ENCODE measurements at regions not wholly inside any gene's neighbourhood (a gene's known extent, or its start where the extent isn't known, plus 50 kb on each side); places are given as distances from the start of the nearest gene placed in this dataset.

GRCh38 chr3:103181160-103181559 lies 746.3 kb downstream of the ZPLD1 start:
- H3K4me3 ChIP-seq (ENCODE audit: low read depth, low read length): no peak overlapping the region
- no peak for DNase-seq (ENCODE audit: low read depth)
- no peak for TF ChIP-seq CTCF (conservative IDR thresholded peaks at IDR 0.05; ENCODE audit: low read depth, low read length)

GRCh38 chr3:103184772-103185171 lies 750.0 kb downstream of the ZPLD1 start:
- no peak for TF ChIP-seq CTCF (conservative IDR thresholded peaks at IDR 0.05; ENCODE audit: low read depth, low read length)
- H3K4me3 ChIP-seq (ENCODE audit: low read depth, low read length): no peak overlapping the region
- DNase-seq (ENCODE audit: low read depth): no peak

GRCh38 chr3:103189941-103190340 lies 755.1 kb downstream of the ZPLD1 start:
- no peak for TF ChIP-seq CTCF (conservative IDR thresholded peaks at IDR 0.05; ENCODE audit: low read depth, low read length)
- no peak overlapping the region for H3K4me3 ChIP-seq (ENCODE audit: low read depth, low read length)
- no peak for DNase-seq (ENCODE audit: low read depth)

- TF ChIP-seq CTCF (conservative IDR thresholded peaks at IDR 0.05; ENCODE audit: low read depth, low read length): no peak
These were observed 760.4 kb downstream of the ZPLD1 start for GRCh38 chr3:103195216-103195615.

GRCh38 chr3:103203441-103203840 lies 768.6 kb downstream of the ZPLD1 start:
- no peak overlapping the region for H3K4me3 ChIP-seq (ENCODE audit: low read depth, low read length)
- no peak for DNase-seq (ENCODE audit: low read depth)
- no peak for TF ChIP-seq CTCF (conservative IDR thresholded peaks at IDR 0.05; ENCODE audit: low read depth, low read length)

More at GRCh38 chr3:103195216-103195615, 760.4 kb downstream of the ZPLD1 start:
- H3K4me3 ChIP-seq (ENCODE audit: low read depth, low read length): no peak overlapping the region
- DNase-seq (ENCODE audit: low read depth): no peak

- DNase-seq (ENCODE audit: low read depth): no peak
- TF ChIP-seq CTCF (conservative IDR thresholded peaks at IDR 0.05; ENCODE audit: low read depth, low read length): no peak
- H3K4me3 ChIP-seq (ENCODE audit: low read depth, low read length): no peak overlapping the region
These were observed 775.8 kb downstream of the ZPLD1 start for GRCh38 chr3:103210583-103210982.

- no peak overlapping the region for H3K4me3 ChIP-seq (ENCODE audit: low read depth, low read length)
- no peak for TF ChIP-seq CTCF (conservative IDR thresholded peaks at IDR 0.05; ENCODE audit: low read depth, low read length)
- DNase-seq (ENCODE audit: low read depth): no peak
These were observed 783.3 kb downstream of the ZPLD1 start for GRCh38 chr3:103218146-103218545.
